Epithelial cell of proximal tubule (primary cell): ENCODE measurements at regions not wholly inside any gene's neighbourhood (a gene's known extent, or its start where the extent isn't known, plus 50 kb on each side); places are given as distances from the start of the nearest gene placed in this dataset.

Experiments used
- DNase-seq: peaks from one replicate; pipeline ENCODE4 v3.0.0-alpha.2; 2011; ENCODE audit warnings: low read depth
- H3K4me3 ChIP-seq: 2 replicates; pipeline ENCODE4 v1.5.1; 2011; ENCODE audit warnings: low read depth, mild to moderate bottlenecking, low read length
- TF ChIP-seq, protein P1 (sequence below): conservative IDR thresholded peaks from 2 replicates; pipeline ENCODE4 v1.5.1; 2012; ENCODE audit warnings: low read depth, mild to moderate bottlenecking, low read length

DNA sequence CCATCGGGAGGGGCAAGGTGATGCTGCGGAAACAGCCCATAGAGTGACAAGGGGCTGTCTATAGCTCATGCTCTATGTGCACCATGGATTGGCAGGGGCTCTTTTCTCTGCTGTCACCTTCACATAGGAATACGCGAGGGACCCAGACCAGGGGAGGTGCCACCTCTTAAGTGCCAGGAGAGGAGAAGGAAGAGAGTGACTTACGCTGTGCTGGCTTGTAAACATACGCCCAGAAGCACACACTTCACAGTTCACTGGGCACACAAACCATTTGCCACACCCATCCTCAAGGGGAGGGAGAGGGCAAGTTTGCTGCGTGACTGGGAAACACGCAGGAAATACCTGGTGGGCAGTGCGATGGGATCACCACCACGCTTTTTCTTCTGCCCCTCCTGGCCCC, 65.1 kb upstream of the GPR45 start:
- DNase-seq, result no peak
- H3K4me3 ChIP-seq, result no peak overlapping the region
- TF ChIP-seq, protein P1, sequence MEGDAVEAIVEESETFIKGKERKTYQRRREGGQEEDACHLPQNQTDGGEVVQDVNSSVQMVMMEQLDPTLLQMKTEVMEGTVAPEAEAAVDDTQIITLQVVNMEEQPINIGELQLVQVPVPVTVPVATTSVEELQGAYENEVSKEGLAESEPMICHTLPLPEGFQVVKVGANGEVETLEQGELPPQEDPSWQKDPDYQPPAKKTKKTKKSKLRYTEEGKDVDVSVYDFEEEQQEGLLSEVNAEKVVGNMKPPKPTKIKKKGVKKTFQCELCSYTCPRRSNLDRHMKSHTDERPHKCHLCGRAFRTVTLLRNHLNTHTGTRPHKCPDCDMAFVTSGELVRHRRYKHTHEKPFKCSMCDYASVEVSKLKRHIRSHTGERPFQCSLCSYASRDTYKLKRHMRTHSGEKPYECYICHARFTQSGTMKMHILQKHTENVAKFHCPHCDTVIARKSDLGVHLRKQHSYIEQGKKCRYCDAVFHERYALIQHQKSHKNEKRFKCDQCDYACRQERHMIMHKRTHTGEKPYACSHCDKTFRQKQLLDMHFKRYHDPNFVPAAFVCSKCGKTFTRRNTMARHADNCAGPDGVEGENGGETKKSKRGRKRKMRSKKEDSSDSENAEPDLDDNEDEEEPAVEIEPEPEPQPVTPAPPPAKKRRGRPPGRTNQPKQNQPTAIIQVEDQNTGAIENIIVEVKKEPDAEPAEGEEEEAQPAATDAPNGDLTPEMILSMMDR, result no peak

DNA sequence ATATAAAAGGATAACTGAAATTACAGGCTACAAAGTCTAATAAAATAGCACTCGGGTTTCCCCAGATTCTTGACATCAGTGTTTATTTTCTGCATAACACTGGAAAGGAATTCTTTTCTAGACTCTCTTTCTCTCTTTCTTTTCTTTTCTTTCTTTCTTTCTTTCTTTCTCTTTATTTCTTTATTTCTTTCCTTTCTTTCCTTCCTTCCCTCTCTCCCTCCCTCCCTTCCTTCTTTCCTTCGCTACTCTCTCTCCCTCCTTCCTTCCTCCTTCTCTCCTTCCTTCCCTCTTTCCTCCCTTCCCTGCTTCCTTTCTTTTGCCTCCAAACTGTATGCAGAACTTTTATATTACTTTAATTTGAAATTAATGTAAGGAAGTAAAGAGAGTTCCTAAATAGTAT, 64.5 kb upstream of the GPR45 start:
- TF ChIP-seq, protein P1, result no peak
- no peak for DNase-seq
- no peak overlapping the region for H3K4me3 ChIP-seq

DNA sequence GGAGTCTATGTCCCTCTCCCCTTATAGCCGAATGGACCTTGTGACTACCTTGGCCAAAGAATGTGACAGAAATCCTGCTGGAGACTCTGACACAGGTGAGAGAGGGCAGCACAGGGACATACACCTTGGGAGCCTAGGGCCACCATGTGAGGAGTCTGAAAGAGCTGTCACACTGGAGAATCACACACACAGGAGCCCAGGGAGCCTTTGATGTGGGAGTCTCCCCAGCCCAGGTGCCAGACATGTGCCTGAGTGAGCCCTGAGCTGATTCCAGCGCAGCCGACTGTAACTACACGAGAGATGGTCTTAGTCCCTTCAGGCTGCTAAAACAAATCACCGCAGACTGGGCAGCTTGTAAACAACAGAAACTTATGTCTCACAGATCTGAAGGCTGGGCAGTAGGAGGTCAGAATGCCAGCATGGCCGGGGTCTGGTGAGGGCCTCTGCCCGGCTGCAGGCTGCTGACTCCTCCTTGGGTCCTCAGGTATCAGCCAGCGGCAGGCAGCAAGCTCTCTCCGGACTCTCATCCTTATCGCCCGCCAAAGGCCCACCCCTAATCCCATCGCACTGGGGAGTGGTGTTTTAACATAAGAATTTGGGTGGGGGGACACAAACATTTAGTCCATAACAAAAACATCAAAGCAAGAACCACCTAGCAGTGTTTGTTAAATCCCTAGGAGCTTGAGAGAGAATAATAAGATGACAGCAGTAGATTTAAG, 63.8 kb upstream of the GPR45 start:
- TF ChIP-seq, protein P1, result no peak
- no peak overlapping the region for H3K4me3 ChIP-seq

DNA sequence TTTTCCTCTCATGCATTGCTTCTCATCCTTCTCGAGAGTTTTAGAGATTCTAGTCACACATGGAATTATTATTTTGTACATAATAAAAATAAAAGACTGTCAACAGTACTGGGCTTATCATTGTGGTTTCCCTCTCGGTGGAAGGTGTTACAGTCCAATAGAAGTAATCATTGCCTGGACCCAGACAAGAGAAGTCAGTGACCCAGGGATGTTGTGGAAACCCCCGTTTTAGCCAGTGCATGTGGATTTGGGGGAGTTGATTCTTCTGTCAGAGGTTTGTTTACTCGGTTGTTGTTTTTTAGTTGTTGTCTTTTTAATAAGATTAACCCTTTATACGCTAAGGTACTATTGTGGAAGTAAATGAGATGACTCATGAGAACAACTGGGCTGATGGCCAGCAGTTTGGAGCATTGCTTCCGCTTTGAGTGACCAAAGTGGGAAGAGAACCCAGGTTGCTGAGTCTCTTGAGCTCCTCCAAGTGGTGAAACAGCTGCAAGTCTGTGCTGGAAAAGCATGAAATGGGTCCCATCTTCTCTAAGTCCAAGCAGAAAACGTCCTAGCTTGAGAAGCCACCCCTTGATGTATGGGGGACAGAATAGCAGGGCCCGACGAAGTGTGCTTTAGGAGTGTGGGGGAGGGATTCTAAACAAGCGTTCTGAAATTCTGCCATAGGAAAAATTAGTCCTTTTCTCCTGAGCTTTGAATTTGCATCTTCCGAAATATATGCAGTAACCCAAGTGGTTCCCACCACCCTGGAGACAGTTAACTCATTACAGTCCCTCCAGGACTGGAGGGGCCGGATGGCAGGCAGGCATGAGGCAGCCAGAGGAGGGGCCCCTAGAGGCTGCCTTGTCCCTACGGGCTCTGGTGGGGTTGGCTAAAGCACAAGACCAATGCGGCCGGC, 61.8 kb upstream of the GPR45 start:
- TF ChIP-seq, protein P1, result peak; percentile 79
- DNase-seq, result peak; percentile 69
- H3K4me3 ChIP-seq, result no peak overlapping the region

More for the DNA sequence above, 63.8 kb upstream of the GPR45 start:
- no peak for DNase-seq

DNA sequence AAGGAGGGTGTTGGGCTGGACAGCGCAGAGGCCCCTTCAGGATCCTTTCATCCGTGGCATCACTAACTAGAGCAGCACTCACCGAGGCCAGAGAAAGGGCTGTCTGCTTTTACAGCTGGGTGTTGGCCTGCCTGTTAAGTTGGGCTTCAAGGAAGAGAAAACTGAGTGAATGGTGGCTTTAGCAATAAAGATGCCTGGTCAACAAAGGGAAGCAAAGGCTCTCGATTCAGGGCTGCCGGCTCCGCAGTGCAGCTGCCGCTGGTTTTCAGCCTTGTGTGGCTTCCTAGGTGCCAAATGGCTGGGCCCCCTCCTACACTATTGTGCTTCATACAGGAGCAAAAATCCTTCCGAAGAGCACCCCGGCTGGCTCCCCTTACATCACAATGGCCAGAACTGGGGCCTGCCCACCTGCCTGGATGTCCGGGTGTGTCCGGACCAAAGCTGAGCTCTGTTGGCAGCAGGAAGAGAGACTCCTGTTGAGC, 61.0 kb upstream of the GPR45 start:
- DNase-seq, result no peak
- H3K4me3 ChIP-seq, result no peak overlapping the region
- TF ChIP-seq, protein P1, result no peak

DNA sequence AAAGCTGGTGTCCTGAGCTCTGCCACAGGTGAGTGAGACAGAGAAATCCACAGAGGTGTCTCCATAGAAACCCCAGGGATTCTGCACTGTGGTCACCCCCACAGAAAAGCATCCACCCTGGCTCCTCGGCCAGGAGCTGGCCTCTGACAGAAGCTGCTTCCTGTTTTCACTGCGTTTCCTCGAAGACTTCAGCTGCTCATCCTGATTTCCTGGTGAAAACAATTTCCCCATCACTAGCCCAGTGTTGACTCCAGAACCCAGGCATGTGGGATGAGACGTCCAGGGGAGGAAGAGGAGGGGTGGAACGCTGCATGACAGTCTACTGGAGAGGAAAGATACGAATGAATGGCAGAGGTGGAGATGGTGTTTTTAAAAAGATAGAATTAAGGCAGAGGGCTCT, 60.3 kb upstream of the GPR45 start:
- no peak overlapping the region for H3K4me3 ChIP-seq
- TF ChIP-seq, protein P1, result no peak
- DNase-seq, result no peak
